Stimulated activated CD8-positive, alpha-beta memory T cell treated with anti-CD3 and anti-CD28 coated beads, Interleukin-4, amount 100 ng/mL, for 1 hour (primary cell): ENCODE measurements at regions not wholly inside any gene's neighbourhood (a gene's known extent, or its start where the extent isn't known, plus 50 kb on each side); places are given as distances from the start of the nearest gene placed in this dataset.
"Not testable (repeated sequence)": the region's sequence is repeated elsewhere in the genome, so short reads cannot be mapped to it uniquely, and the experiment has no call there.

Experiments used
- DNase-seq, 2 donors: peaks; one replicate each; pipeline ENCODE4 v3.0.0-alpha.2; 2020; ENCODE audit warnings: low read depth in 2 of 2, low spot score in 1 of 2

GRCh38 chr6:27049863-27050781 lies 197.4 kb upstream of the PRSS16 start:
- no peak for DNase-seq

GRCh38 chr6:27052082-27052730 lies 195.3 kb upstream of the PRSS16 start:
- DNase-seq: not testable (repeated sequence)

GRCh38 chr6:27052731-27053082 lies 194.8 kb upstream of the PRSS16 start:
- no peak for DNase-seq

GRCh38 chr6:27053738-27054137 lies 193.8 kb upstream of the PRSS16 start:
- no peak for DNase-seq

GRCh38 chr6:27056615-27057014 lies 190.9 kb upstream of the PRSS16 start:
- DNase-seq: no peak

GRCh38 chr6:27059621-27060425 lies 187.7 kb upstream of the PRSS16 start:
- no peak for DNase-seq

GRCh38 chr6:27061235-27061993 lies 186.1 kb upstream of the PRSS16 start:
- no peak for DNase-seq

- no peak for DNase-seq
Observed at GRCh38 chr6:27062755-27063154, 184.7 kb upstream of the PRSS16 start.

GRCh38 chr6:27065183-27065582 lies 182.3 kb upstream of the PRSS16 start:
- DNase-seq: no peak

GRCh38 chr6:27066381-27066780 lies 181.1 kb upstream of the PRSS16 start:
- DNase-seq: no peak

- no peak for DNase-seq
Observed at GRCh38 chr6:27066802-27067201, 180.7 kb upstream of the PRSS16 start.

- DNase-seq: no peak
Observed at GRCh38 chr6:27073441-27073840, 174.1 kb upstream of the PRSS16 start.

- no peak for DNase-seq
Observed at GRCh38 chr6:27076116-27076515, 171.4 kb upstream of the PRSS16 start.

GRCh38 chr6:27078734-27079357 lies 168.7 kb upstream of the PRSS16 start:
- DNase-seq: no peak

- DNase-seq: no peak
Observed at GRCh38 chr6:27081188-27081587, 166.3 kb upstream of the PRSS16 start.

GRCh38 chr6:27081931-27082330 lies 165.6 kb upstream of the PRSS16 start:
- DNase-seq: no peak

GRCh38 chr6:27088068-27088467 lies 159.4 kb upstream of the PRSS16 start:
- DNase-seq: no peak

GRCh38 chr6:27091661-27092315 lies 155.7 kb upstream of the PRSS16 start:
- no peak for DNase-seq

- DNase-seq: no peak
Observed at GRCh38 chr6:27092316-27092692, 155.2 kb upstream of the PRSS16 start.

- no peak for DNase-seq
Observed at GRCh38 chr6:27095914-27096313, 151.6 kb upstream of the PRSS16 start.
